PC-3 (cell line): ENCODE measurements at regions not wholly inside any gene's neighbourhood (a gene's known extent, or its start where the extent isn't known, plus 50 kb on each side); places are given as distances from the start of the nearest gene placed in this dataset.

Experiments used
- CTCF ChIP-seq: fragments of 300-600 bp; sonication (generic); conservative IDR thresholded peaks from 2 replicates; pipeline ENCODE4 v1.5.1; 2017; ENCODE audit warnings: antibody characterized with exemption, low read depth, mild to moderate bottlenecking, low read length
- EZH2 ChIP-seq: fragments of 300-600 bp; sonication (generic); IDR thresholded peaks from one replicate; pipeline ENCODE4 v1.6.1; 2017; ENCODE audit warnings: antibody characterized with exemption, mild to moderate bottlenecking, low read length; ENCODE audit not compliant: unreplicated experiment
- EZH2phosphoT487 ChIP-seq: fragments of 300-600 bp; sonication (generic); IDR thresholded peaks from 2 replicates; pipeline ENCODE4 v1.6.1; 2018; ENCODE audit warnings: mild to moderate bottlenecking, antibody characterized with exemption, low read length, borderline replicate concordance

GRCh38 chr4:97317671-97318070, 825.6 kb downstream of the STPG2 start:
- TF ChIP-seq CTCF (no peak), EZH2 (no peak), EZH2phosphoT487 (no peak)
